HCT116 (cell line): ENCODE measurements at regions not wholly inside any gene's neighbourhood (a gene's known extent, or its start where the extent isn't known, plus 50 kb on each side); places are given as distances from the start of the nearest gene placed in this dataset.

Experiments used
- ATAC-seq: fragments of 200-7000 bp; cut with Tn5 transposase; 2 replicates; pipeline ENCODE4 v1.9.1; 2020; ENCODE audit warnings: mild to moderate bottlenecking, moderate library complexity
- BruUV-seq: library from RNA; stranded (reverse); fragments of 400-500 nt; replicated peaks from 2 replicates; lab custom pipeline; 2021; lab: Mats Ljungman, UMichigan
- CTCF ChIA-PET: fragments of 300-600 bp; sonication (Branson Sonifier 250); formaldehyde crosslinking; loops from one replicate; lab custom pipeline; 2021; ENCODE audit warnings: antibody characterized with exemption; lab: Charles Lee
- POLR2A ChIA-PET: fragments of 300-600, 350-600 bp; sonication (Branson Sonifier 250); formaldehyde crosslinking; loops from one replicate; lab custom pipeline; 2021; ENCODE audit warnings: antibody characterized with exemption; lab: Charles Lee
- RAD21 ChIA-PET, 2 experiments: fragments of 300-600 bp; sonication (Branson Sonifier 250); formaldehyde crosslinking; loops; one replicate each; lab custom pipeline; 2023; ENCODE audit warnings: low total read pairs in 2 of 2; ENCODE audit not compliant: uncharacterized antibody in 2 of 2, unreplicated experiment in 2 of 2, low non-redundant PET in 1 of 2; lab: Charles Lee
- DNase-seq: peaks from one replicate; pipeline ENCODE4 v3.0.0-alpha.2; 2010; ENCODE audit warnings: low read depth, low spot score
- H2AFZ ChIP-seq: fragments of 200-600 bp; shearing (Covaris generic), sonication (generic); 2 replicates; pipeline ENCODE4 v1.6.1; 2017; ENCODE audit warnings: low read depth, mixed run types, mixed read lengths, antibody characterized with exemption, low read length; ENCODE audit not compliant: poor library complexity, severe bottlenecking
- H3K27ac ChIP-seq: 2 replicates; pipeline ENCODE4 v1.5.1; 2012; ENCODE audit warnings: low read depth, low read length
- H3K27me3 ChIP-seq: fragments of 200-600 bp; sonication (generic); 2 replicates; pipeline ENCODE4 v1.6.1; 2016; ENCODE audit warnings: mixed run types, low read length, mixed read lengths; ENCODE audit not compliant: insufficient read depth
- H3K36me3 ChIP-seq, 2 experiments: fragments of 200-500 bp in 1 of 2; fragments of 200-600 bp in 1 of 2; sonication (Bioruptor generic) in 1 of 2; sonication (generic) in 1 of 2; 2 replicates each; pipeline versions ENCODE4 v1.5.1 to v1.6.1; 2014 to 2016; ENCODE audit warnings: low read length in 2 of 2, inconsistent platforms in 1 of 2, mixed read lengths in 1 of 2, mixed run types in 1 of 2; ENCODE audit not compliant: insufficient read depth in 2 of 2, control insufficient read depth in 1 of 2
- H3K4me1 ChIP-seq, 2 experiments: fragments of 200-600 bp in 1 of 2; sonication (generic) in 1 of 2; 2 replicates each; pipeline versions ENCODE4 v1.5.1 to v1.6.1; 2012 to 2017; ENCODE audit warnings: low read length in 2 of 2, inconsistent platforms in 1 of 2, mild to moderate bottlenecking in 1 of 2, mixed read lengths in 1 of 2, mixed run types in 1 of 2, moderate library complexity in 1 of 2; ENCODE audit not compliant: insufficient read depth in 2 of 2, control insufficient read depth in 1 of 2
- H3K4me2 ChIP-seq: fragments of 200-600 bp; sonication (generic); 2 replicates; pipeline ENCODE4 v1.6.1; 2017; ENCODE audit warnings: mixed run types, low read length, mixed read lengths
- H3K4me3 ChIP-seq, 2 experiments: fragments of 200-600 bp in 1 of 2; sonication (generic) in 1 of 2; replicated peaks in 1 of 2; 2 replicates each; pipeline ENCODE4 v1.5.1; 2011 to 2016; ENCODE audit warnings: low read length in 2 of 2, control low read depth in 1 of 2, low read depth in 1 of 2, mild to moderate bottlenecking in 1 of 2, mixed read lengths in 1 of 2, mixed run types in 1 of 2
- H3K79me2 ChIP-seq: fragments of 200-600 bp; sonication (generic); 2 replicates; pipeline ENCODE4 v1.6.1; 2017; ENCODE audit warnings: mild to moderate bottlenecking, mixed run types, low read length, moderate library complexity, mixed read lengths; ENCODE audit not compliant: insufficient read depth
- H3K9ac ChIP-seq: fragments of 200-600 bp; sonication (generic); 2 replicates; pipeline ENCODE4 v1.6.1; 2016; ENCODE audit warnings: low read length, mixed read lengths
- H3K9me2 ChIP-seq: fragments of 200-600 bp; sonication (generic), shearing (Covaris generic); 2 replicates; pipeline ENCODE4 v1.6.1; 2017; ENCODE audit warnings: mixed run types, mild to moderate bottlenecking, moderate library complexity; ENCODE audit not compliant: insufficient read depth
- H3K9me3 ChIP-seq, 2 experiments: fragments of 200-500 bp in 1 of 2; fragments of 200-600 bp in 1 of 2; sonication (Bioruptor generic) in 1 of 2; sonication (generic) in 1 of 2; 2 replicates each; pipeline ENCODE4 v1.6.1; 2014 to 2017; ENCODE audit warnings: low read length in 2 of 2, mixed read lengths in 2 of 2, inconsistent platforms in 1 of 2, low read depth in 1 of 2, mild to moderate bottlenecking in 1 of 2, mixed run types in 1 of 2, moderate library complexity in 1 of 2; ENCODE audit not compliant: control insufficient read depth in 1 of 2, insufficient read depth in 1 of 2
- H4K20me1 ChIP-seq: fragments of 200-600 bp; sonication (generic), shearing (Covaris generic); 2 replicates; pipeline ENCODE4 v1.6.1; 2017; ENCODE audit warnings: mixed run types, mild to moderate bottlenecking, moderate library complexity; ENCODE audit not compliant: insufficient read depth
- EGR1 ChIP-seq: IDR thresholded peaks from 2 replicates; pipeline ENCODE4 v1.6.1; 2012; ENCODE audit warnings: low read depth
- EZH2 ChIP-seq: fragments of 200-600 bp; sonication (generic); IDR thresholded peaks from 2 replicates; pipeline ENCODE4 v1.6.1; 2017; ENCODE audit warnings: antibody characterized with exemption, mixed run types
- EZH2phosphoT487 ChIP-seq: fragments of 200-600 bp; IDR thresholded peaks from 2 replicates; pipeline ENCODE4 v1.6.1; 2018; ENCODE audit warnings: antibody characterized with exemption, borderline replicate concordance
- FOSL1 ChIP-seq: IDR thresholded peaks from 2 replicates; pipeline ENCODE4 v1.6.1; 2012; ENCODE audit warnings: low read depth
- POLR2A ChIP-seq: IDR thresholded peaks from 2 replicates; pipeline ENCODE4 v1.7.0; 2011; ENCODE audit warnings: borderline replicate concordance; ENCODE audit not compliant: insufficient read depth, insufficient read length; ENCODE audit errors: extremely low read depth
- RAD21 ChIP-seq: IDR thresholded peaks from 2 replicates; pipeline ENCODE4 v1.6.1; 2012; ENCODE audit warnings: low read depth, mild to moderate bottlenecking
- SP1 ChIP-seq: IDR thresholded peaks from 2 replicates; pipeline ENCODE4 v1.6.1; 2012; ENCODE audit warnings: low read depth
- TCF7L2 ChIP-seq: IDR thresholded peaks from 2 replicates; pipeline ENCODE4 v1.7.0; 2011; ENCODE audit warnings: borderline replicate concordance, inconsistent platforms; ENCODE audit not compliant: insufficient read depth, insufficient read length; ENCODE audit errors: extremely low read depth
- YY1 ChIP-seq: IDR thresholded peaks from 2 replicates; pipeline ENCODE4 v1.6.1; 2011; ENCODE audit warnings: low read length, low read depth, moderate library complexity, mild to moderate bottlenecking; ENCODE audit not compliant: insufficient replicate concordance; ENCODE audit errors: extremely low read depth
- ZFX ChIP-seq: fragments of 450-650 bp; IDR thresholded peaks from 2 replicates; pipeline ENCODE4 v1.6.1; 2017
- ZNF274 ChIP-seq: fragments of 200-500 bp; sonication (Bioruptor generic); IDR thresholded peaks from 2 replicates; pipeline ENCODE4 v1.6.1; 2014; ENCODE audit warnings: mild to moderate bottlenecking, low read depth, low read length, inconsistent platforms
- intact Hi-C: fragments of 100-400 bp; cut with micrococcal nuclease; formaldehyde crosslinking; loops from 2 replicates; pipeline ENCODE4 v1.10.0; 2022
- TF ChIP-seq, protein P1 (sequence below): IDR thresholded peaks from 2 replicates; pipeline ENCODE4 v1.6.1; 2012
- TF ChIP-seq, protein P2 (sequence below): IDR thresholded peaks from 2 replicates; pipeline ENCODE4 v1.6.1; 2011; ENCODE audit warnings: mild to moderate bottlenecking, low read length, moderate library complexity; ENCODE audit not compliant: insufficient replicate concordance; ENCODE audit errors: extremely low read depth

DNA sequence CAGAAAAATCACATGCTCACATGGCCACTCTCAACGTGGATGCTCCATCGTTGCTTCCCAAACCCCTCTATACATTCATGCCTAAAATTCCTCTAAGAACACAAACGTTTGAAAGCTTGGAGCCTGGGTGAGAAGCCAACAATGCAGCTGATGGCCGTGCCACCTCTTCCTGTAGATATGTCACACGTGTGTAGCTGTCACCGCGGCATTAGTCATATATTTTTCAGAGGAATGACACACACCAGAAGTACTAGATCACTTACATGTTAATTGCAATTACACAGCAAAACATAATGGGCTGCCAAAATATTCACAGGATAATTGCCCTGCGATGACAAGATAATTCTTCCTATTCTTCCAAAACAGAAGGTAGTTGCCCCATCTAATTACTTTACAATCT lies 112.7 kb upstream of the BACE2 start:
- RAD21 ChIA-PET = no interaction called here
- POLR2A ChIA-PET = no interaction called here
- ATAC-seq = no peak
- DNase-seq = no peak
- CTCF ChIA-PET = no interaction called here
- Histone ChIP-seq H4K20me1 (no peaks in the 10 kb centered on the region), H3K9me2 (no peaks in the 10 kb centered on the region), H3K27me3 (no peaks in the 10 kb centered on the region), H3K9me3 (no peaks in the 10 kb centered on the region), H3K79me2 (no peaks in the 10 kb centered on the region), H3K27ac (no peak overlapping the region), H3K4me1 (no peaks in the 10 kb centered on the region), H3K4me3 (no peak overlapping the region), H3K9ac (no peak overlapping the region), H3K36me3 (no peaks in the 10 kb centered on the region), H2AFZ (no peak overlapping the region), H3K4me2 (no peak overlapping the region)
- no peak for TF ChIP-seq POLR2A
- TF ChIP-seq, protein P1, sequence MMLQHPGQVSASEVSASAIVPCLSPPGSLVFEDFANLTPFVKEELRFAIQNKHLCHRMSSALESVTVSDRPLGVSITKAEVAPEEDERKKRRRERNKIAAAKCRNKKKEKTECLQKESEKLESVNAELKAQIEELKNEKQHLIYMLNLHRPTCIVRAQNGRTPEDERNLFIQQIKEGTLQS = no peak
- TF ChIP-seq TCF7L2 = no peak
- no peak for TF ChIP-seq YY1
- TF ChIP-seq RAD21 = no peak
- no peak for TF ChIP-seq FOSL1
- TF ChIP-seq EGR1 = no peak
- no peak for TF ChIP-seq SP1
- TF ChIP-seq EZH2 = no peak
- no peak for TF ChIP-seq ZNF274
- TF ChIP-seq EZH2phosphoT487 = no peak
- no TSS peak for BruUV-seq
- intact Hi-C loops = no loop called here

DNA sequence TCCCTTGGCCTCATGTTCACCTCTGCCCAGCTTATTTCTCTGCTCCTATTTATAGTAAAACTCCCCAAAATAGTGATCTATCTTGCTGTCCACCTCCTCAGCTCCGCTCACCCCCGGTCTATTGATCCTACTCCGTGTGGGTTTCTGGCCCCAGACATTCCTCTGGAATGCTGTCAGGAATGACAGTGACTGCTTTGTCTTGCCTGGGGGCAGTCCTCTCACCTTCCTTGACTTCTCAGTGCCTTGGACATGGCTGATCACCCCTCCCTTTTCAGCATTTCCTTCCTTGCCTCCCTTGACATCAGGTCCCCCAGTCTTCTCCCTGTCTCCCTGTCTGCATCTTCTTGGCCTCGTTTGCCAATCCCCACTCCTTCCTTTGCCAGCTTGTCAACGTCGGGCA lies 108.1 kb upstream of the BACE2 start:
- no peak for TF ChIP-seq ZFX
- TF ChIP-seq, protein P2, sequence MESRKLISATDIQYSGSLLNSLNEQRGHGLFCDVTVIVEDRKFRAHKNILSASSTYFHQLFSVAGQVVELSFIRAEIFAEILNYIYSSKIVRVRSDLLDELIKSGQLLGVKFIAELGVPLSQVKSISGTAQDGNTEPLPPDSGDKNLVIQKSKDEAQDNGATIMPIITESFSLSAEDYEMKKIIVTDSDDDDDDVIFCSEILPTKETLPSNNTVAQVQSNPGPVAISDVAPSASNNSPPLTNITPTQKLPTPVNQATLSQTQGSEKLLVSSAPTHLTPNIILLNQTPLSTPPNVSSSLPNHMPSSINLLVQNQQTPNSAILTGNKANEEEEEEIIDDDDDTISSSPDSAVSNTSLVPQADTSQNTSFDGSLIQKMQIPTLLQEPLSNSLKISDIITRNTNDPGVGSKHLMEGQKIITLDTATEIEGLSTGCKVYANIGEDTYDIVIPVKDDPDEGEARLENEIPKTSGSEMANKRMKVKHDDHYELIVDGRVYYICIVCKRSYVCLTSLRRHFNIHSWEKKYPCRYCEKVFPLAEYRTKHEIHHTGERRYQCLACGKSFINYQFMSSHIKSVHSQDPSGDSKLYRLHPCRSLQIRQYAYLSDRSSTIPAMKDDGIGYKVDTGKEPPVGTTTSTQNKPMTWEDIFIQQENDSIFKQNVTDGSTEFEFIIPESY = no peak
- TF ChIP-seq SP1 = no peak
- no TSS peak for BruUV-seq
- DNase-seq = no peak
- Histone ChIP-seq H3K4me2 (no peak overlapping the region), H3K9me2 (no peaks in the 10 kb centered on the region), H3K79me2 (no peaks in the 10 kb centered on the region), H3K9me3 (no peaks in the 10 kb centered on the region), H4K20me1 (no peaks in the 10 kb centered on the region), H3K4me3 (no peak overlapping the region), H3K27me3 (no peaks in the 10 kb centered on the region), H2AFZ (no peak overlapping the region), H3K9ac (no peak overlapping the region), H3K4me1 (no peaks in the 10 kb centered on the region), H3K27ac (no peak overlapping the region), H3K36me3 (no peaks in the 10 kb centered on the region)
- ChIA-PET POLR2A (no interaction called here), RAD21 (no interaction called here), CTCF (no interaction called here)
- intact Hi-C loops = no loop called here
- ATAC-seq = no peak
